ENCODE measurements at regions not wholly inside any gene's neighbourhood (a gene's known extent, or its start where the extent isn't known, plus 50 kb on each side); places are given as distances from the start of the nearest gene placed in this dataset.
A peak's percentile ranks its signal among the peaks of the same experiment; 100 is the strongest.

GRCh38 chr4:52472444-52472843 lies 186.7 kb downstream of the USP46 start:
- no peak for TF ChIP-seq CTCF (IDR thresholded peaks at IDR 0.05; ENCODE audit: low read depth, low read length)
- DNase-seq (ENCODE audit: low read depth, low spot score) = no peak
- H3K4me3 ChIP-seq (ENCODE audit: low read depth, low read length) = no peak overlapping the region
- in situ Hi-C loops (cut with HindIII; ENCODE audit: low sequenced_read_pairs) = no loop called here

GRCh38 chr4:52477191-52477780 lies 181.8 kb downstream of the USP46 start:
- H3K4me3 ChIP-seq (ENCODE audit: low read depth, low read length) = no peak overlapping the region
- in situ Hi-C loops (cut with HindIII; ENCODE audit: low sequenced_read_pairs) = no loop called here
- no peak for DNase-seq (ENCODE audit: low read depth, low spot score)
- no peak for TF ChIP-seq CTCF (IDR thresholded peaks at IDR 0.05; ENCODE audit: low read depth, low read length)

GRCh38 chr4:52483186-52483890 lies 175.8 kb downstream of the USP46 start:
- no peak overlapping the region for H3K4me3 ChIP-seq (ENCODE audit: low read depth, low read length)
- TF ChIP-seq CTCF (IDR thresholded peaks at IDR 0.05; ENCODE audit: low read depth, low read length) = no peak
- in situ Hi-C loops (cut with HindIII; ENCODE audit: low sequenced_read_pairs) = no loop called here
- no peak for DNase-seq (ENCODE audit: low read depth, low spot score)

GRCh38 chr4:52507774-52508173 lies 151.3 kb downstream of the USP46 start:
- no peak overlapping the region for H3K4me3 ChIP-seq (ENCODE audit: low read depth, low read length)
- in situ Hi-C loops (cut with HindIII; ENCODE audit: low sequenced_read_pairs) = no loop called here
- peak; percentile 16 for DNase-seq (ENCODE audit: low read depth, low spot score)
- TF ChIP-seq CTCF (IDR thresholded peaks at IDR 0.05; ENCODE audit: low read depth, low read length) = no peak

GRCh38 chr4:52510939-52511565 lies 148.0 kb downstream of the USP46 start:
- no peak for TF ChIP-seq CTCF (IDR thresholded peaks at IDR 0.05; ENCODE audit: low read depth, low read length)
- in situ Hi-C loops (cut with HindIII; ENCODE audit: low sequenced_read_pairs) = no loop called here

GRCh38 chr4:52511825-52512224 lies 147.3 kb downstream of the USP46 start:
- no peak for TF ChIP-seq CTCF (IDR thresholded peaks at IDR 0.05; ENCODE audit: low read depth, low read length)
- no peak overlapping the region for H3K4me3 ChIP-seq (ENCODE audit: low read depth, low read length)
- in situ Hi-C loops (cut with HindIII; ENCODE audit: low sequenced_read_pairs) = no loop called here
- DNase-seq (ENCODE audit: low read depth, low spot score) = no peak

More at GRCh38 chr4:52510939-52511565, 148.0 kb downstream of the USP46 start:
- no peak overlapping the region for H3K4me3 ChIP-seq (ENCODE audit: low read depth, low read length)
- no peak for DNase-seq (ENCODE audit: low read depth, low spot score)

Data from astrocyte of the spinal cord (primary cell).